ENCODE measurements at regions not wholly inside any gene's neighbourhood (a gene's known extent, or its start where the extent isn't known, plus 50 kb on each side); places are given as distances from the start of the nearest gene placed in this dataset.

DNA sequence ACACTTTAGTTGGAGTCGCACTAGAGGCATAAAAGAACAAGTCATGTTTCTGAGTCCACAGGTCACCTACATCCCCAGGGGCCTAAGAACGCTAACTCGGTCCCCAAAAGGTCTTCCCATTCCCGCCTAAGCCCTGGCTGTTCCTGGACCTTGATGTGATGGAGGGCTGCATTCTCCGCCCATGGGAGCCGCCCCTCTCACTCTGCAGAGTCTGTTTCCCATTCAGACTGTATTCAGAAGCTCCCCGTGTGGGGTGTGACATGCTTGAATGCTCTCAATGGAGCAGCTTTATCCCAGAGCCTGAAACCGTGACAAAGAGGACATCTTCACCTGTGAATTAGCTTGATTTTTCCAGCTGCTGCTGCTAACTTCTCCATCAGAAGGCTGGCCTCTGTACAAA, 319.0 kb upstream of the KLHL29 start:
- TF ChIP-seq, protein P1, sequence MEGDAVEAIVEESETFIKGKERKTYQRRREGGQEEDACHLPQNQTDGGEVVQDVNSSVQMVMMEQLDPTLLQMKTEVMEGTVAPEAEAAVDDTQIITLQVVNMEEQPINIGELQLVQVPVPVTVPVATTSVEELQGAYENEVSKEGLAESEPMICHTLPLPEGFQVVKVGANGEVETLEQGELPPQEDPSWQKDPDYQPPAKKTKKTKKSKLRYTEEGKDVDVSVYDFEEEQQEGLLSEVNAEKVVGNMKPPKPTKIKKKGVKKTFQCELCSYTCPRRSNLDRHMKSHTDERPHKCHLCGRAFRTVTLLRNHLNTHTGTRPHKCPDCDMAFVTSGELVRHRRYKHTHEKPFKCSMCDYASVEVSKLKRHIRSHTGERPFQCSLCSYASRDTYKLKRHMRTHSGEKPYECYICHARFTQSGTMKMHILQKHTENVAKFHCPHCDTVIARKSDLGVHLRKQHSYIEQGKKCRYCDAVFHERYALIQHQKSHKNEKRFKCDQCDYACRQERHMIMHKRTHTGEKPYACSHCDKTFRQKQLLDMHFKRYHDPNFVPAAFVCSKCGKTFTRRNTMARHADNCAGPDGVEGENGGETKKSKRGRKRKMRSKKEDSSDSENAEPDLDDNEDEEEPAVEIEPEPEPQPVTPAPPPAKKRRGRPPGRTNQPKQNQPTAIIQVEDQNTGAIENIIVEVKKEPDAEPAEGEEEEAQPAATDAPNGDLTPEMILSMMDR (conservative IDR thresholded peaks at IDR 0.05; ENCODE audit: low read depth), result no peak
- POLR2A ChIA-PET (ENCODE audit: low non-redundant PET), result no interaction called here
- DNase-seq (ENCODE audit: low spot score), result no peak
- no peak overlapping the region for H3K27ac ChIP-seq
- CTCF ChIA-PET, result interaction anchor here (0.6 kb wide), 1 partner anchor 24 kb away, joined by 3 read pairs; no protein-coding TSS in a partner anchor

DNA sequence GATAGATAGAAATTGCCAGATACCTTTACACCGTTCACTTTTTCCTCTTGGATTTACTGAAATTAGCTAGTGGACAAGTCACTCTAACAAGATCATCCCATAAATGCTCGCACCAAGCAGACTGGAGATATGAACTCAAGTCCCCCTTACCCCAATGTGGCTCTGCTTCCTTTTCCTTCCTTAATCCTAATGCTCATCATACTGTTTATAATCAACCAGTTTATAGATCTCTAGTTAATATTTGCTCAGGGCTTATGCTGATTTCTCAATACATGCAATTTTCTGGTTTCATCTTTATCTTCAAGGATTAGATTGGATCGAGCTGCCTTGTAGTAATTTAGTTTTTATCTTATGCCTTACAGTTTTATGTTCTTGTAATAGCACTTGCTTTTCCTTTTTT, 318.3 kb upstream of the KLHL29 start:
- H3K27ac ChIP-seq, result no peak overlapping the region
- DNase-seq (ENCODE audit: low spot score), result no peak
- TF ChIP-seq, protein P1 (conservative IDR thresholded peaks at IDR 0.05; ENCODE audit: low read depth), result no peak
- ChIA-PET POLR2A (ENCODE audit: low non-redundant PET) (no interaction called here), CTCF (no interaction called here)

- TF ChIP-seq, protein P1 (conservative IDR thresholded peaks at IDR 0.05; ENCODE audit: low read depth), result no peak
- ChIA-PET CTCF (no interaction called here), POLR2A (ENCODE audit: low non-redundant PET) (no interaction called here)
- no peak for DNase-seq (ENCODE audit: low spot score)
- no peak overlapping the region for H3K27ac ChIP-seq
Measured at GRCh38 chr2:23069156-23069555, 315.8 kb upstream of the KLHL29 start.

DNA sequence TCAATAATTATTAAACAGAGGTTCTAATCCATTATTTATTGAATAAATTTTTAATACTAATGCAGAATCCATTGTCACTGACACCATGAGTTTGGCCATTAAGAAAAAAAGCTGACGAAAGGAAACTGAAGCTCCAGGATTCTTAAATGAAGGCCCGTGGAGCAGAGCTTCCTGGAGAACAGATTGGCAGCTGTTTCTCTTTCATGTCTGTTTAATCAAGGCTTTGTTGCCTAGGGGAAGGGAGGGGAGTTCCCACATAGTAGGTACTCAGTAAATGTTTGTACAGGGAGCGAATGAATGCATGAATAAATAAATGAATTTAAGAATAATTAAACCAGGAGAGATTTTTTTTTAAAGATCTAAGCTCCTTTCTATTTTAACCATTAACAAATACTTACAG, 315.1 kb upstream of the KLHL29 start:
- no peak for DNase-seq (ENCODE audit: low spot score)
- TF ChIP-seq, protein P1 (conservative IDR thresholded peaks at IDR 0.05; ENCODE audit: low read depth), result no peak
- ChIA-PET CTCF (no interaction called here), POLR2A (ENCODE audit: low non-redundant PET) (no interaction called here)
- no peak overlapping the region for H3K27ac ChIP-seq

DNA sequence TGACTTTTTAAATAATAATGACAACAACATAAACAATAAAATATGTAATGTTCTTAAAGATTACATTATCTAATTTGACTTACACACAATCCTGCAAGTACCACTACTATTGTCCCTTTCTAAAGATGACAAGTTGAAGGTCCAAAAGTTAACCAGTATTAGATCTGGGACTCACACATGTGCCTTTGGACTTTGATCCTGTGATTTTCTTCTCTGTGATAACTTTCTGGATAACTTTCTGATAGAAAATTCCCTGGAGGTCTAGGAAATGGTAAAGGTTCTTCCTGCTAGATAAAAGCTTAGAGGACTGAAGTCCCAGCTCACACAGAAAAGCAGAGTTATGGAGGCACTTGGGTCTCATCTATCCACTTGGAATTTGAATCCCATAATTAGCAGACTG, 311.9 kb upstream of the KLHL29 start:
- ChIA-PET CTCF (no interaction called here), POLR2A (ENCODE audit: low non-redundant PET) (no interaction called here)
- TF ChIP-seq, protein P1 (conservative IDR thresholded peaks at IDR 0.05; ENCODE audit: low read depth), result no peak

GRCh38 chr2:23073671-23074070, 311.3 kb upstream of the KLHL29 start:
- CTCF ChIA-PET, result no interaction called here
- H3K27ac ChIP-seq, result no peak overlapping the region
- TF ChIP-seq, protein P1 (conservative IDR thresholded peaks at IDR 0.05; ENCODE audit: low read depth), result no peak
- no peak for DNase-seq (ENCODE audit: low spot score)
- POLR2A ChIA-PET (ENCODE audit: low non-redundant PET), result no interaction called here

More for the DNA sequence above, 311.9 kb upstream of the KLHL29 start:
- H3K27ac ChIP-seq, result no peak overlapping the region
- no peak for DNase-seq (ENCODE audit: low spot score)

- H3K27ac ChIP-seq, result no peak overlapping the region
- no peak for DNase-seq (ENCODE audit: low spot score)
- CTCF ChIA-PET, result no interaction called here
- POLR2A ChIA-PET (ENCODE audit: low non-redundant PET), result no interaction called here
- TF ChIP-seq, protein P1 (conservative IDR thresholded peaks at IDR 0.05; ENCODE audit: low read depth), result no peak
Measured at GRCh38 chr2:23077596-23077995, 307.4 kb upstream of the KLHL29 start.
